H1 (cell line): ENCODE measurements at regions not wholly inside any gene's neighbourhood (a gene's known extent, or its start where the extent isn't known, plus 50 kb on each side); places are given as distances from the start of the nearest gene placed in this dataset.

Experiments
- CTCF ChIA-PET: fragments of 300-600 bp; sonication (Branson Sonifier 250); formaldehyde crosslinking; loops from one replicate; lab custom pipeline; 2021; ENCODE audit not compliant: partially characterized antibody; lab: Charles Lee
- POLR2A ChIA-PET: fragments of 300-600 bp; sonication (Branson Sonifier 250); formaldehyde crosslinking; loops from one replicate; lab custom pipeline; 2021; ENCODE audit warnings: inconsistent platforms; ENCODE audit not compliant: partially characterized antibody; lab: Charles Lee
- DNase-seq, 2 experiments: peaks; one replicate each; pipeline versions ENCODE4 v3.0.0 to v3.0.0-alpha.2; 2010 to 2022; ENCODE audit warnings: low spot score in 2 of 2, low read depth in 1 of 2, mixed read lengths in 1 of 2
- FAIRE-seq: peaks from 2 replicates; lab custom pipeline; 2011; peaks lifted over from hg19 to GRCh38; lab: Jason Lieb, UNC
- H2AFZ ChIP-seq: 2 replicates; pipeline ENCODE4 v1.8.1; 2012; ENCODE audit warnings: low read length, inconsistent platforms
- H2AK5ac ChIP-seq: 2 replicates; pipeline ENCODE4 v1.6.1; 2013; ENCODE audit warnings: low read depth, low read length
- H2BK120ac ChIP-seq: replicated peaks from 2 replicates; pipeline ENCODE3; 2013; ENCODE audit warnings: low read depth, low read length, inconsistent platforms
- H2BK12ac ChIP-seq: 2 replicates; pipeline ENCODE4 v1.6.1; 2013; ENCODE audit warnings: low read depth, low read length
- H2BK15ac ChIP-seq: 2 replicates; pipeline ENCODE4 v1.6.1; 2013; ENCODE audit warnings: low read length
- H2BK20ac ChIP-seq: 2 replicates; pipeline ENCODE4 v1.6.1; 2013; ENCODE audit warnings: low read length
- H2BK5ac ChIP-seq: 2 replicates; pipeline ENCODE4 v1.6.1; 2013; ENCODE audit warnings: low read depth, low read length
- H3K14ac ChIP-seq: 2 replicates; pipeline ENCODE4 v1.6.1; 2013; ENCODE audit warnings: inconsistent platforms; ENCODE audit not compliant: insufficient read length
- H3K18ac ChIP-seq: 2 replicates; pipeline ENCODE4 v1.6.1; 2013; ENCODE audit warnings: low read length; ENCODE audit errors: extremely low read depth
- H3K23ac ChIP-seq: 2 replicates; pipeline ENCODE4 v1.6.1; 2013; ENCODE audit warnings: inconsistent platforms; ENCODE audit not compliant: insufficient read length
- H3K23me2 ChIP-seq: 2 replicates; pipeline ENCODE4 v1.6.1; 2013; ENCODE audit warnings: low read depth, low read length
- H3K27ac ChIP-seq: 2 replicates; pipeline ENCODE4 v1.6.1; 2011; ENCODE audit warnings: low read depth, low read length, inconsistent platforms
- H3K27me3 ChIP-seq, 4 experiments: replicated peaks in 1 of 4; 1 replicate in 1 of 4; 2 replicates in 3 of 4; pipeline versions ENCODE4 v1.6.1 to v1.8.1; 2011 to 2013; ENCODE audit warnings: low read length in 3 of 4, mild to moderate bottlenecking in 3 of 4, inconsistent platforms in 2 of 4, mixed read lengths in 2 of 4, moderate library complexity in 1 of 4; ENCODE audit not compliant: control insufficient read depth in 3 of 4, insufficient read depth in 3 of 4; ENCODE audit errors: extremely low read depth in 1 of 4
- H3K36me3 ChIP-seq, 4 experiments: 2 replicates each; pipeline versions ENCODE4 v1.6.1 to v1.8.1; 2011 to 2013; ENCODE audit warnings: mild to moderate bottlenecking in 4 of 4, low read length in 3 of 4, moderate library complexity in 2 of 4, control low read depth in 1 of 4, inconsistent platforms in 1 of 4; ENCODE audit not compliant: insufficient read depth in 4 of 4, control insufficient read depth in 2 of 4
- H3K4ac ChIP-seq: replicated peaks from 2 replicates; pipeline ENCODE3; 2013; ENCODE audit warnings: low read length, low read depth, mixed read lengths, inconsistent platforms; ENCODE audit not compliant: insufficient read length
- H3K4me1 ChIP-seq, 4 experiments: replicated peaks in 1 of 4; 1 replicate in 1 of 4; 2 replicates in 3 of 4; pipeline versions ENCODE4 v1.6.1 to v1.8.1; 2011 to 2013; ENCODE audit warnings: low read length in 3 of 4, inconsistent platforms in 2 of 4, mixed read lengths in 1 of 4; ENCODE audit not compliant: insufficient read depth in 4 of 4, control insufficient read depth in 3 of 4
- H3K4me2 ChIP-seq, 2 experiments: 2 replicates each; pipeline versions ENCODE4 v1.6.1 to v1.8.1; 2011 to 2013; ENCODE audit warnings: low read depth in 2 of 2, low read length in 2 of 2, control low read depth in 1 of 2, inconsistent platforms in 1 of 2, mild to moderate bottlenecking in 1 of 2; ENCODE audit not compliant: insufficient read depth in 1 of 2
- H3K4me3 ChIP-seq, 4 experiments: fragments of 200-600, 300-600 bp in 1 of 4; sonication (generic), shearing (Covaris generic), sonication (Bioruptor Twin) in 1 of 4; 2 replicates each; pipeline versions ENCODE4 v1.5.1 to v1.8.1; 2011 to 2016; ENCODE audit warnings: low read length in 4 of 4, low read depth in 3 of 4, control low read depth in 2 of 4, inconsistent platforms in 2 of 4, mild to moderate bottlenecking in 2 of 4, mixed read lengths in 1 of 4, moderate library complexity in 1 of 4; ENCODE audit not compliant: insufficient read depth in 2 of 4; ENCODE audit errors: extremely low read depth in 1 of 4
- H3K56ac ChIP-seq: replicated peaks from 2 replicates; pipeline ENCODE3; 2013; ENCODE audit warnings: low read depth, mild to moderate bottlenecking, mixed read lengths, low read length, inconsistent platforms; ENCODE audit not compliant: insufficient read length
- H3K79me1 ChIP-seq: 2 replicates; pipeline ENCODE4 v1.6.1; 2013; ENCODE audit warnings: low read depth, low read length, control low read depth
- H3K79me2 ChIP-seq, 2 experiments: 2 replicates each; pipeline versions ENCODE4 v1.6.1 to v1.8.1; 2012 to 2013; ENCODE audit warnings: low read length in 2 of 2, mild to moderate bottlenecking in 2 of 2, inconsistent platforms in 1 of 2; ENCODE audit not compliant: insufficient read depth in 2 of 2, control insufficient read depth in 1 of 2
- H3K9ac ChIP-seq, 4 experiments: replicated peaks in 1 of 4; 1 replicate in 1 of 4; 2 replicates in 3 of 4; pipeline versions ENCODE4 v1.6.1 to v1.8.1; 2011 to 2013; ENCODE audit warnings: low read depth in 3 of 4, low read length in 3 of 4, control low read depth in 2 of 4, mild to moderate bottlenecking in 2 of 4, moderate library complexity in 2 of 4, inconsistent platforms in 1 of 4; ENCODE audit errors: extremely low read depth in 1 of 4
- H3K9me3 ChIP-seq, 2 experiments: 2 replicates each; pipeline versions ENCODE4 v1.6.1 to v1.8.1; 2012 to 2013; ENCODE audit warnings: mild to moderate bottlenecking in 2 of 2, moderate library complexity in 2 of 2, control low read depth in 1 of 2, inconsistent platforms in 1 of 2, low read depth in 1 of 2, low read length in 1 of 2, mixed read lengths in 1 of 2; ENCODE audit not compliant: insufficient read depth in 2 of 2
- H4K20me1 ChIP-seq, 2 experiments: replicated peaks in 1 of 2; 2 replicates each; pipeline versions ENCODE3 to v1.8.1; 2011 to 2013; ENCODE audit warnings: inconsistent platforms in 2 of 2, low read length in 2 of 2, mild to moderate bottlenecking in 1 of 2; ENCODE audit not compliant: insufficient read depth in 2 of 2, control insufficient read depth in 1 of 2
- H4K5ac ChIP-seq: 2 replicates; pipeline ENCODE4 v1.6.1; 2013; ENCODE audit warnings: low read length, low read depth, mixed read lengths, inconsistent platforms; ENCODE audit not compliant: insufficient read length
- H4K8ac ChIP-seq: 2 replicates; pipeline ENCODE4 v1.8.0; 2013; ENCODE audit warnings: mild to moderate bottlenecking, moderate library complexity, low read length, inconsistent platforms; ENCODE audit not compliant: insufficient read depth; ENCODE audit errors: extremely low read depth
- H4K91ac ChIP-seq: replicated peaks from 2 replicates; pipeline ENCODE3; 2013; ENCODE audit warnings: low read length, mixed read lengths, inconsistent platforms; ENCODE audit not compliant: insufficient read length
- EGR1 ChIP-seq: IDR thresholded peaks from 2 replicates; pipeline ENCODE4 v1.6.1; 2011; ENCODE audit warnings: low read depth, low read length, borderline replicate concordance
- HDAC6 ChIP-seq: IDR thresholded peaks from one replicate; pipeline ENCODE4 v1.7.1; 2012; ENCODE audit warnings: low read depth, mild to moderate bottlenecking, inconsistent platforms, low read length, moderate library complexity
- PHF8 ChIP-seq: fragments of 200-600 bp; sonication (generic); conservative IDR thresholded peaks from 2 replicates; pipeline ENCODE4 v1.7.1; 2012; ENCODE audit warnings: low read depth, mild to moderate bottlenecking, inconsistent platforms, low read length, moderate library complexity
- POLR2A ChIP-seq, 2 experiments: IDR thresholded peaks; 1 replicate in 1 of 2; 2 replicates in 1 of 2; pipeline ENCODE4 v1.6.1; 2011; ENCODE audit warnings: low read depth in 2 of 2, low read length in 2 of 2, mild to moderate bottlenecking in 2 of 2; ENCODE audit errors: control extremely low read depth in 1 of 2
- RAD21 ChIP-seq, 2 experiments: IDR thresholded peaks in 1 of 2; conservative IDR thresholded peaks in 1 of 2; 2 replicates each; pipeline ENCODE4 v1.6.1; 2011; ENCODE audit warnings: low read depth in 2 of 2, low read length in 2 of 2, improper control_type of control experiment in 1 of 2, inconsistent platforms in 1 of 2, mild to moderate bottlenecking in 1 of 2, moderate library complexity in 1 of 2
- TBP ChIP-seq: IDR thresholded peaks from 2 replicates; pipeline ENCODE4 v1.6.1; 2011; ENCODE audit warnings: low read depth, low read length, improper control_type of control experiment
- WGBS, 2 experiments: shearing (Covaris generic) in 1 of 2; methylation state at CpG; one replicate each; pipeline versions ENCODE4 v1.1.6 to v1.1.7; 2013 to 2015; ENCODE audit warnings: low lambda C conversion rate in 2 of 2, mixed read lengths in 2 of 2, inconsistent platforms in 1 of 2, low coverage in 1 of 2, missing lambda C conversion rate in 1 of 2; ENCODE audit not compliant: insufficient replicate concordance in 2 of 2, insufficient coverage in 1 of 2, insufficient read length in 1 of 2; ENCODE audit errors: extremely low coverage in 1 of 2, missing lambda C conversion rate in 1 of 2; 5-methylcytosine and 5-hydroxymethylcytosine counted together

DNA sequence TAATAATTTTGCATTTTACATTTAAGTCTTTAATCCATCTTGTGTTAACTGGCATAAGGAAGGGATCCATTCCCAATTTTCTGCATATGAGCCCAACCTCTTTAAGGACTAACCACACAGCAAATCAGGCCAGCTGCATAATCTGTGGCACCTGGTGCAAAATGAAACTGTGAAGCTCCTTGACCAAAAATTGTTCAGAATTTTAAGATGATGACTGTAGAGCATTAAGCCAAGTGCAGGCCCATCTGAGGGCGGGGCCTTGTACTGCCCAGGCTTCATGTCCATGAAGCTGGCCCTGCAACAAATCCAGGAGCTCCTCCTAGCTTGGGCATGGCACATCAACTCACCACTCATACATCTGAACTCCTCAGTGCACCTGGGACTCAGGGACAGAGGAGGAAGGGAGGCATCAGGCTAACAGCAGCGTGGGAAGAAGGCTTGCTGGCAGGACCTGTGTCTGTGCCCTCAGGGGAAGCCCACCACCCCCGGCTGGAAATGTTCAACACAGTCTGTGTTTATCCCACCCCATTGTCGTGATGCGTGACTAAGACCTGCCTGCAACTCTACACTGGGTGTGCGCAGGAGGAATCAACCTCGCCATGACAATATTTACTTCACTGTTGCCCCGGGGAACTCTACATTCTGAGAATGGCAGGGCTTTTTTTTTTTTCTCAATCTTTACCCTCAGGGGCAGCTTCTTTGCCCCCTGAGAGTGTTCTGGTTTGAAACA is 128.9 kb upstream of the SIX2 start:
- Histone ChIP-seq H3K14ac (no peak overlapping the region), H3K79me1 (no peaks in the 10 kb centered on the region), H3K27me3 (no peaks in the 10 kb centered on the region), H3K23ac (no peak overlapping the region), H2AK5ac (no peak overlapping the region), H2BK5ac (no peak overlapping the region), H4K8ac (no peak overlapping the region), H3K36me3 (no peaks in the 10 kb centered on the region), H3K18ac (no peak overlapping the region), H2AFZ (0 out of 2 replicates have a peak overlapping the region, but pooled peaks have one; percentile 40), H3K56ac (no peak overlapping the region), H4K20me1 (no peaks in the 10 kb centered on the region), H2BK20ac (no peak overlapping the region), H2BK12ac (peak overlapping the region; percentile 43; the same call in 1 of the 2 replicates), H3K23me2 (no peaks in the 10 kb centered on the region), H4K5ac (no peak overlapping the region), H3K9ac (no peak overlapping the region), H3K4me1 (peaks cover 0 to 4% (median under 1%) of the 10 kb centered on the region in 4 experiments; a peak in 1 of 7 replicates), H4K91ac (no peak overlapping the region), H2BK15ac (no peak overlapping the region), H3K9me3 (no peaks in the 10 kb centered on the region), H3K27ac (no peak overlapping the region)
- TF ChIP-seq EGR1 (no peak), POLR2A (IDR thresholded peaks at IDR 0.05; ENCODE audit: control extremely low read depth in 1 of 2, low read depth in 2 of 2, low read length in 2 of 2) (no peak), PHF8 (no peak), TBP (no peak), RAD21 (IDR thresholded peaks at IDR 0.05 in 1 of 2, conservative IDR thresholded peaks at IDR 0.05 in 1 of 2; ENCODE audit: low read depth in 2 of 2, low read length in 2 of 2) (no peak), HDAC6 (no peak)
- TF ChIP-seq, all 59 proteins: peak for 0
- no peak for FAIRE-seq
- H2BK120ac ChIP-seq = no peak overlapping the region
- no peak overlapping the region for H3K4me3 ChIP-seq
- ChIA-PET POLR2A (interaction anchor here (1.4 kb wide), 1 partner anchor 12 kb away, joined by 3 read pairs; no protein-coding TSS in a partner anchor), CTCF (interaction anchor here (1.2 to 1.8 kb wide), 3 partner anchors 10 to 138 kb away, joined by 3 to 4 read pairs (median 4); no protein-coding TSS in a partner anchor)
- DNase-seq = no peak
- H3K79me2 ChIP-seq = no peaks in the 10 kb centered on the region
- no peak overlapping the region for H3K4ac ChIP-seq
- H3K4me2 ChIP-seq = no peak overlapping the region
- WGBS, 2 experiments = 88% methylated on average over 8 of the region's 8 CpGs; no CpG with 5 or more reads in 1 of the 2 experiments
